ENCODE measurements at regions not wholly inside any gene's neighbourhood (a gene's known extent, or its start where the extent isn't known, plus 50 kb on each side); places are given as distances from the start of the nearest gene placed in this dataset.

- intact Hi-C loops (cut with micrococcal nuclease) = no loop called here
- H3K27me3 ChIP-seq (ENCODE audit: low read depth) = no peaks in the 10 kb centered on the region
- H3K4me1 ChIP-seq = peaks cover 16% of the 10 kb centered on the region
- H3K4me3 ChIP-seq = no peak overlapping the region
- H3K36me3 ChIP-seq = no peaks in the 10 kb centered on the region
- H3K27ac ChIP-seq (replicated peaks) = no peak overlapping the region
- DNase-seq = no peak
- no peaks in the 10 kb centered on the region for H3K9me3 ChIP-seq (replicated peaks)
- TF ChIP-seq, protein P1, sequence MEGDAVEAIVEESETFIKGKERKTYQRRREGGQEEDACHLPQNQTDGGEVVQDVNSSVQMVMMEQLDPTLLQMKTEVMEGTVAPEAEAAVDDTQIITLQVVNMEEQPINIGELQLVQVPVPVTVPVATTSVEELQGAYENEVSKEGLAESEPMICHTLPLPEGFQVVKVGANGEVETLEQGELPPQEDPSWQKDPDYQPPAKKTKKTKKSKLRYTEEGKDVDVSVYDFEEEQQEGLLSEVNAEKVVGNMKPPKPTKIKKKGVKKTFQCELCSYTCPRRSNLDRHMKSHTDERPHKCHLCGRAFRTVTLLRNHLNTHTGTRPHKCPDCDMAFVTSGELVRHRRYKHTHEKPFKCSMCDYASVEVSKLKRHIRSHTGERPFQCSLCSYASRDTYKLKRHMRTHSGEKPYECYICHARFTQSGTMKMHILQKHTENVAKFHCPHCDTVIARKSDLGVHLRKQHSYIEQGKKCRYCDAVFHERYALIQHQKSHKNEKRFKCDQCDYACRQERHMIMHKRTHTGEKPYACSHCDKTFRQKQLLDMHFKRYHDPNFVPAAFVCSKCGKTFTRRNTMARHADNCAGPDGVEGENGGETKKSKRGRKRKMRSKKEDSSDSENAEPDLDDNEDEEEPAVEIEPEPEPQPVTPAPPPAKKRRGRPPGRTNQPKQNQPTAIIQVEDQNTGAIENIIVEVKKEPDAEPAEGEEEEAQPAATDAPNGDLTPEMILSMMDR (IDR thresholded peaks at IDR 0.05; ENCODE audit: borderline replicate concordance) = no peak
Observed at GRCh38 chr6:113181164-113181563, 676.0 kb upstream of the MARCKS start.

DNA sequence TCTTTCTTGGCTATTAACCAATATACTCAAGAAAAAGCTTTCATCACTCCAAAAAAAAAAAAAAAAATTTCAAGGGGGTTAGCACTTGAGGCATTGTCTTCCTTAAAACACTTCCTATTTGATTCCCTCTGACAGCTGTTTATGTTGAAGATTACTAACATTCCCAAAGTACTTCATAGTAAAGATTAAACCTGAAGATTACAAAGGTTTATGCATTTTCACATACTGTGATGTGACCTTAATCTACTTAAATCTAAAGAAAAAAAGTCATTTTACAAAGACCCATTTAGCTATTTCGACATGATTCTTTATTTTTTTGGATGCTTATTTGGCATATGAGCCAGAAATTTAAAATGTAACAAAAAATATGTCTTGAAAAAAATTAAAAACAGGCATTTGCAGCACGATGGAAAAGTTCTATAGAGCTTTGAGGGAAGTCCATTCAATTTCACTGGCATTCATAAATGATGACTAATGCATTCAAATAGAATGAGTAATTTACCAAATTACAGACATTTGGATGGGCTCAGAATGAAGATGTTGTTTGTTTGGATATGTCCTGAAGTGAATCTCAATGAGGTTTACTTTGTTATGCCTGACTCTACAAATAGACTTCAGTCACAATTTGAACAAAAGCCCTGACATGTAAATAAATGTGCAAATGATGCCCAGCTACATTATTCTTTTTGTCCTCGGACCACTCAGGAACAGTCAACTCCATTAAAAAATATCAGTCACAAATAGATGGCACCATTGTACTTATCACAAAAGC is 674.6 kb upstream of the MARCKS start:
- TF ChIP-seq, protein P1 (IDR thresholded peaks at IDR 0.05; ENCODE audit: borderline replicate concordance) = no peak
- no peak overlapping the region for H3K27ac ChIP-seq (replicated peaks)
- no peak for DNase-seq
- no peaks in the 10 kb centered on the region for H3K36me3 ChIP-seq
- intact Hi-C loops (cut with micrococcal nuclease) = no loop called here
- no peaks in the 10 kb centered on the region for H3K27me3 ChIP-seq (ENCODE audit: low read depth)
- no peaks in the 10 kb centered on the region for H3K9me3 ChIP-seq (replicated peaks)
- peaks cover 16% of the 10 kb centered on the region for H3K4me1 ChIP-seq
- H3K4me3 ChIP-seq = no peak overlapping the region

GRCh38 chr6:113184291-113184690 is 672.9 kb upstream of the MARCKS start:
- peak overlapping the region; percentile 61 for H3K27ac ChIP-seq (replicated peaks)
- no peaks in the 10 kb centered on the region for H3K9me3 ChIP-seq (replicated peaks)
- TF ChIP-seq, protein P1 (IDR thresholded peaks at IDR 0.05; ENCODE audit: borderline replicate concordance) = no peak
- H3K4me3 ChIP-seq = no peak overlapping the region
- no peak for DNase-seq
- intact Hi-C loops (cut with micrococcal nuclease) = no loop called here
- H3K4me1 ChIP-seq = peaks cover 16% of the 10 kb centered on the region
- no peaks in the 10 kb centered on the region for H3K27me3 ChIP-seq (ENCODE audit: low read depth)
- H3K36me3 ChIP-seq = no peaks in the 10 kb centered on the region

GRCh38 chr6:113184736-113185135 is 672.4 kb upstream of the MARCKS start:
- Histone ChIP-seq H3K4me1 (peaks cover 16% of the 10 kb centered on the region), H3K4me3 (no peak overlapping the region), H3K27ac (replicated peaks) (peak overlapping the region; percentile 61), H3K9me3 (replicated peaks) (no peaks in the 10 kb centered on the region), H3K27me3 (ENCODE audit: low read depth) (no peaks in the 10 kb centered on the region), H3K36me3 (no peaks in the 10 kb centered on the region)
- intact Hi-C loops (cut with micrococcal nuclease) = no loop called here
- TF ChIP-seq, protein P1 (IDR thresholded peaks at IDR 0.05; ENCODE audit: borderline replicate concordance) = no peak
- DNase-seq = peak; percentile 79

DNA sequence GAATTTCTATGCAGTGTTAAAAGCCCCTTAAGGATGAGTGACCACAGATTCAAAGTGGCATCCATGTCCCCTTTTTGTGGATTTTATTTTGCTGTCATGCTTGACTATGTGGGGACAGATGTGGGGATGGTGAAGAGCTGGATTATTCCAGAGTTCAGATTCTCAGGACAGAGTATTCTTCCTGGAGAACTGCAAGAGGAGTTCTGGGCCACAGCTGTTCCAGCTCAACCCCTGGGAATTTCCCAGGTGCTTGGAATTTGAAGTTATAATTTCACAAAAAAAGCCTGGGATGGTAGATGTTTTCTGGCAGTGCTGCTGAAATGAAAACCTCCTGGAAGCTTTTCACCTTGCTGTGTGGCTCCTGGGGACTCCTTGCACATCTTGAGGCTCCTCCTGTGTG is 671.8 kb upstream of the MARCKS start:
- no peaks in the 10 kb centered on the region for H3K27me3 ChIP-seq (ENCODE audit: low read depth)
- H3K4me1 ChIP-seq = peaks cover 16% of the 10 kb centered on the region
- DNase-seq = peak; percentile 14
- no peaks in the 10 kb centered on the region for H3K9me3 ChIP-seq (replicated peaks)
- peak overlapping the region; percentile 61 for H3K27ac ChIP-seq (replicated peaks)
- intact Hi-C loops (cut with micrococcal nuclease) = no loop called here
- H3K36me3 ChIP-seq = no peaks in the 10 kb centered on the region
- no peak overlapping the region for H3K4me3 ChIP-seq
- TF ChIP-seq, protein P1 (IDR thresholded peaks at IDR 0.05; ENCODE audit: borderline replicate concordance) = no peak

Measured in left ventricle myocardium inferior (tissue), 1 donor.